Sigmoid colon (tissue), 4 donors: ENCODE measurements at regions not wholly inside any gene's neighbourhood (a gene's known extent, or its start where the extent isn't known, plus 50 kb on each side); places are given as distances from the start of the nearest gene placed in this dataset.

ENCODE experiments used
- CTCF ChIP-seq, 4 experiments: fragments of 450-650 bp in 3 of 4; fragments of 200-600 bp in 1 of 4; IDR thresholded peaks; one replicate each; pipeline ENCODE4 v1.5.1; 2016 to 2019; ENCODE audit warnings: antibody characterized with exemption in 4 of 4, mild to moderate bottlenecking in 3 of 4, moderate library complexity in 2 of 4
- POLR2AphosphoS5 ChIP-seq, 4 donors: sonication (generic); formaldehyde crosslinking; IDR thresholded peaks; one replicate each; pipeline ENCODE4 v1.6.1; 2017; ENCODE audit warnings: antibody characterized with exemption in 4 of 4

- TF ChIP-seq CTCF (IDR thresholded peaks at IDR 0.05) (no peak), POLR2AphosphoS5 (IDR thresholded peaks at IDR 0.05) (peak in 2 of 4 donors; percentile 30 to 54)
Measured at GRCh38 chr2:217252181-217252580, 392.3 kb upstream of the TNP1 start.
